GM21529 (cell line): ENCODE measurements at regions not wholly inside any gene's neighbourhood (a gene's known extent, or its start where the extent isn't known, plus 50 kb on each side); places are given as distances from the start of the nearest gene placed in this dataset.
"Not testable (repeated sequence)": the region's sequence is repeated elsewhere in the genome, so short reads cannot be mapped to it uniquely, and the experiment has no call there.

ENCODE experiments used
- ATAC-seq: cut with Tn5 transposase; IDR thresholded peaks from one replicate; pipeline ENCODE4 v1.9.1; 2021; ENCODE audit not compliant: unreplicated experiment

DNA sequence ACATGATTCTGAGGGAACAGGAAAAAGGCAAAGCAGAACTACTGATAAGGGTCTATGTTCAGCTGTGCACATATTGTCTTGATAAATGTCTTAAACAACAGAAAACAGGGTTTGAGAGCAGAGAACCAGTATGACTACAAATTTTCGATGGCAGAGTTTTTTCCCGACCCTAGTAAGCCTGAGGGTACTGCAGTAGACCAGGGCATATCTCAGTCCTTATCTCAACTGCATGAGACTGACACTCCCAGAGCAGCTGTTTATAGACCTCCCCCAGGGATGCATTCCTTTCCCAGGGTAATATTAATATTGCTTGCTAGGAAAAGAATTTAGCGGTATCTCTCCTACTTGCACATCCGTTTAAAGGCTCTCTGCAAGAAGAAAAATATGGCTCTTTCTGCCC, 1176.8 kb upstream of the ADGRB3 start:
- ATAC-seq, result no peak

- no peak for ATAC-seq
Observed at GRCh38 chr6:67451874-67452273, 1183.2 kb upstream of the ADGRB3 start.

DNA sequence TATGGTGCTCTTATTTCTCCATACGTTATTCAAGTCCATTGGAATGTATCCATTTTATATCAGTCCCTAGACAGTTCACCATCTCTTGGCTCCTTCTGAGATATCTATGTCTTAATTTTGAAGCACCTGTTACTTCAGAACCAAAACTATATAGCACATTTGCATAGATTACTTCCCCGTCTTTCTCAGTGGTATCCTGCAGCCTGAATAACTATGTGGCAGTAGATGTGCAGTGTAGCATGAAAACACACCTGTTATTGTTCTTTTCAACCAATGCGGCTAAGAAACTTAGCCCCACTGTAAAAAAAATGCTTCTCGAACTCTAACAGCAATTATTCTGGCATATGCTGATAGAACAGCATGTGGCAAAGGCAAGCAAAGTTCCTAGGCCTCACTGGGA, 1184.4 kb upstream of the ADGRB3 start:
- no peak for ATAC-seq

DNA sequence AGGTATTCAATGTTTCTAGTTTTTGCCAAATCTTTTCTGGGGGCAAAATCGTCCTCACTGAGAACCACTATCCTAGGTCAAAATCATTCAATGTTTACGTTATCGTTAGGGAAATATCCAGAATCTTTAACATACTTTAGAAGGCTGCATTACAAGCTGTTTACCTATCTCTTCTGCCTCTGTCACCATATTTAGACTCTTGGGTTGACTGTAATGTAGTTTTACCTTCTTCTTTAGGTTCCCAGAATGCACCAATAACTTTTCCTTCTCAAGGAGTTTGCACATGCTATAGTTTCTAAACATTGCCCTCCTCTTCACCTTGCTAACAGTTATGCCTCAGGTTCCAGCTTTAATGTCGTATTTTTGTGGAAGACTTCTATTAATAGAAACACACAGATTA, 1185.5 kb upstream of the ADGRB3 start:
- ATAC-seq, result no peak

- no peak for ATAC-seq
Observed at GRCh38 chr6:67433124-67433523, 1202.0 kb upstream of the ADGRB3 start.

- ATAC-seq, result no peak
Observed at GRCh38 chr6:67431076-67431475, 1204.0 kb upstream of the ADGRB3 start.

GRCh38 chr6:67426686-67427085, 1208.4 kb upstream of the ADGRB3 start:
- ATAC-seq, result not testable (repeated sequence)

- no peak for ATAC-seq
Observed at GRCh38 chr6:67412035-67412434, 1223.0 kb upstream of the ADGRB3 start.

DNA sequence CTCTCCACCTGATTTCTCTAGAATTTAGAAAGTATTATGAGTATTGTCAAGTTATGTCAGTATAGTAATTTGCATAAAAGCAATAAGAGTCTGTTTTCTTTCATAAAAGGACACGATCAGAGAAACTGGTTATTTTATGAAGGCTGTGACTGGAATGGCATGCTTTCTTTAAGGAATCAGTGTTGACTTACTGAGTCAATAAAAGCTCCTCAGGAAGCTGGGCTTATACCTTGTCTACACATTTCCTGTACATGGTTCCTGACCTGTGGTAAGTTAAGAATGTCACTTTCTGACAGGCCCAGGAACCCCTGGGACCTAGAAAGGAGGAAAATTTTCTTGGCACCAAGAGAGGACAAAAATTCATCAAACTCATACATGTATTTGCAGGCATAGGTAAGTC, 1224.0 kb upstream of the ADGRB3 start:
- no peak for ATAC-seq

GRCh38 chr6:67394254-67394653, 1240.8 kb upstream of the ADGRB3 start:
- ATAC-seq, result no peak

DNA sequence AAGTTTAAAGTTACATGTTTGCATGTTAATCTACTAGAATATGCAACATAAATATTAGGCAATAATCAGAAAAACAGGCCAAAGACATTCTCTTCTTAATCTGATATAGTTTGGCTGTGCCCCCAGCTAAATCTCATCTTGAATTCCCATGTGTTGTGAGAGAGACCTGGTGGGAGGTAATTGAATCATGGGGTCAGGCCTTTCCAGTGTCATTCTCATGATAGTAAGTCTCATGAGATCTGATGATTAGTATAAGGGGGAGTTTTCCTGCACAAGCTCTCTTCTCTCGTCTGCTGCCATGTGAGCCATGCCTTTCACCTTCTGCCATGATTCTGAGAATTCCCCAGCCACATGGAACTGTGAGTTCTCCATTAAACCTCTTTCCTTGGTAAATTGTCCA, 1241.7 kb upstream of the ADGRB3 start:
- ATAC-seq, result no peak

DNA sequence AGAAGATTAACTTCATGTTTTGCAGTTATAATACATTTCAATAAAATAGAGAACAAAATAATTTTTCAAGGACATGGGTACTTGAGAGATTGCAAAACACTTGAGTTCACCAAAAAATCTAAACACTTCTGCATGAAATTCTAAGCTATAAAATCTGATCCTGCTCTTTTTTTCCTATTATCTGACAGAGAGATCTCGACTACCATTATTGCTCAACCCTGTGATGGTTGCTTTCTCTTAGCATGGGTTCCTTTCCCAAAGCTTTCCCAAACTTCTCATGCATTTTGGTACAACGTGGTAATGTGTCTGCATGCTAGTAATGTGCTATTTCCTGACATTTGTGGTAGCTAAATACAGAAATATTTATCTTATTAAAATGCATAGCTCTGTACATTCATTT, 1243.1 kb upstream of the ADGRB3 start:
- no peak for ATAC-seq

DNA sequence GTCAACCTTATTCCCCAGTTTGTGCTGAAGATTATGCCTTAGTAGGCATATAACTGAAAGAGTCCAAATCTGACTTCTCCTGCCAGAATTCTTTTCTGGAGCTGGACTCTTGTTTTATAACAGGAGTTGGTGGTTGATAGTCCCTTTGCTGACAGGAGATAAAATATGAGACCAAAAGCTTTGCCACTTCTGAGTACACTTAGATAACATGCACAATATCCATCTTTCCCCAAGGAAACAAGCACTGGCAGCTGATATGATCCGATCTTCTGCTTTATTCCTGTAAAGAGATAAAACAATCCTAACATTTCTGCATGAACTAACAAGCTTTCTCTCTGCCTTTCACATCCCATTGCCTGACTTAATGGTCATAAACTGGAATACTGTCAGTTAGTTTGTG, 1265.4 kb upstream of the ADGRB3 start:
- ATAC-seq, result no peak

- ATAC-seq, result no peak
Observed at GRCh38 chr6:67362976-67363375, 1272.1 kb upstream of the ADGRB3 start.

- no peak for ATAC-seq
Observed at GRCh38 chr6:67361264-67361663, 1273.8 kb upstream of the ADGRB3 start.

DNA sequence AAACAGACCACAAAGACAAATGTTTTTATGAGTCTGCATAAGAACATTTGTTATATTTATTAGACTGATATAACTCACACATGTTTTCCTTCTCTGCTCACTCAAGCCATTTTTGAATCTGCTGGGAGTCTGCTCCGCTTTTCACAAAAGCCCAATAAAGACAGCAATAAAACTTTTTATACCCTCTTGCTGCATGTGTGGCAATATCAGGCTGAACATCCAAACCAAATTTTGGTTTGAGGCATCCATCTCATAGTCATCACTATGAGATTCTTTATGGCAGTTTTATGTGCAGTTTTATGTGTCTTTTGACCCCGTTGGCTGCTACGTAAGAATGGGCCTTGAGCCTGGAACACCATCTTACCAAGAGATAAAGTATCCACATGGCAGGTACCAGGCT, 1276.8 kb upstream of the ADGRB3 start:
- ATAC-seq, result no peak

- ATAC-seq, result no peak
Observed at GRCh38 chr6:67353861-67354260, 1281.2 kb upstream of the ADGRB3 start.

DNA sequence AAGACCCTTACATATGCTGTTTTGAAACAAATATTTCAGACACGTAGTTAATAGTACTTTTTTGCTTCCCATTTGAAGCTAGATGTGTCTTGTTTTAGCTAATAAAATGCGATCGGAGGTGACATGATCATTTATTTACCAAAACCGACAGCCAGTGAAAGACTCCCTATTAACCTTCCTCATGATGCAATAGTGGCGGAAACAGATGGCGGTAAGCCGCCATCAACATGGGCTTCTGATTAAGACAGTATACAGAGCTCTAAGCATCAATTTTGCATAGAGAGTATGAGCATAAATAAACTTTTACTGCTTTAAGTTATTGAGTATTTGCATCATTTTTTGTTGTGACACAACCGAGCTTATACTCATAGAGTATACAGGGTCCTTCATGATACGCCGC, 1282.4 kb upstream of the ADGRB3 start:
- ATAC-seq, result no peak

DNA sequence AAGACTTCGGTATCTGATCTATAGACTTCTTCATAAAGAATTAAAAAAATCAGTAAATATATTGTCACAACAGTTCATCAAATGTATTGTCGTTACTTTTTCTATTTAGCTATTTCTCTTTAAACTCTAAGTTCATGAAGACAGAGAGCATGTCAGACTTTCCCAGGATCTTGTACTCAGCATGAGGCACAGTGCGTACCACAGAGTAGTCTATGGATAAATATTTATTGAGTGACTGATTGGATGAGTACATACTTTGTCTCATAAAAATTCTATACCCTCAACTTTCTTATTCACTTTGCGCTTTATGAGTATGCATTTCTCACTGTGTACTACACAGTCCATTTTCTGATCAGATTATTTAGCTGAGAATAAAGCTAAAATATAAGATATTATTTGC, 1284.4 kb upstream of the ADGRB3 start:
- no peak for ATAC-seq

DNA sequence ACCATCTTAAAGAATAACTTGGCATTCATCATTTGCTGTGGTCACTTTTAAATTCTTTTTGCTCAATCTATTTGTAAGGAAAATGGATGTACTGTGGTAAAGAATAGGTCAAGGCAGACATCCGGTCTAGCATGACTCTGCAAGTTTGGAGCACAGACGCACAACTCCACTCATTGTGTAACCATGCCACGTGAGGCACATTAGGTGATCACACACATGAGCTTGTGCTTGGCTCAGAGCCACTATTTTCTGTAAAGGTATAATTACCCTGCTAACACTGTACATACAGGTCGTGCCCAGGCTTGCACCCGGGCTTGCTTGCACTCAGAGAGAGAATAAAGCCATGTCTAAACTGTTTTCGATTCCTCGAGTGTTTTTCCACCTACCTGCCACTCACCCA, 1289.1 kb upstream of the ADGRB3 start:
- ATAC-seq, result no peak

DNA sequence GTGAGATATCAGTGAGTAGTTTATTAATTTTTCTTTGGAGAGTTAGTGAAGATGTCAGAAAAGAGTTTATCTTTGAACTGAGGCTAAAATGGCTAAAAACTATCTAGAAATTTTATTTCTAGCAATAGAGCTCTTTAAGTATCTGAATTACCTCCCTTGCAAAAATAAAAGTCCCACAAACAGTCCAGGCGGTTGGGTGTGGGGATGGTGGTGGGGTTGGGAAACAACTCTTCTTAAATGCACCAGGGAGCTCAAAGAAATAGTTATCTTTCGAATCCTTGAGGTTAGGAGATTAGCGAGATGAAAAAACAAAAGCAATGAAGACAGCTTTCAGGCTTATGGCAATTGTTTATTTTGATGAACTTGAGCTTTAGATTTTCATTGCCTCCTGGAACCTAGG, 1299.1 kb upstream of the ADGRB3 start:
- ATAC-seq, result no peak

DNA sequence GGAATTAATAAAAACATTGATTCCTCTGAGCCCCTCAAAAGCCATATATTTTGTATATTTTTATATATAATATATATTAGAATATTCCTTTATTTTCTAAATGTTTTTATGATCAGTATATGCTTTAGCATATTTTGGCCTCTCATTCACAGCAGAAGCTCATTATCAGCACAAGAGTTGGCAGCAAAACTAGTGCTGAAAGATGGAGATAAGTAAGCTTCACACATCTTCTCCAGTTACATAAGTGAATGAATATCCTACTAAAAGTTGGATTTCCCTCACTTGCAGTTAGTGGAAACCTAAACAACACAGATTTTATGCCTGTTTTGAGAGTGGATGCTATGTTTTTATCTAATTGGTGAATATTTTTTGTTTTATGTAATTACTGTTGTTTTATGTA, 1303.8 kb upstream of the ADGRB3 start:
- no peak for ATAC-seq

DNA sequence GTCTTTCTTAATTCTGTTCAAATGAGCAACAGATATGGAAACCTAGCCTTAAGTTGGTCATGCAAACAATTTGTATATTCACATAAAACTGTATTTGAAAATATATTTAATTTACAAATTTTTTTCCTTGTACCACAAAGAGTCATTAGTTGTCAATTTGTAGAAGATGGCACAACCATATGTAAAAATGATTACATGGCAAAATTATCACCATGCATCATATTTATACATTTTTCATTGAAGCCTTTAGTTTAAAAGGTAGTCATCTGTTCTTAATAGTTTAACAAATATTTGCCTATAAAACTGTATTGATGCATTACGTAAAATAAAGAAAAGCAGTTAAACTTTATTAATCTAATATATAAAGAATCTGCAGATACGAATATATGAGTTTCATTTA, 1306.8 kb upstream of the ADGRB3 start:
- ATAC-seq, result no peak

GRCh38 chr6:67300430-67301040, 1334.5 kb upstream of the ADGRB3 start:
- ATAC-seq, result no peak
